Activated CD4-positive, alpha-beta T cell treated with anti-CD3 and anti-CD28 coated beads for 1 hour (primary cell): ENCODE measurements at regions not wholly inside any gene's neighbourhood (a gene's known extent, or its start where the extent isn't known, plus 50 kb on each side); places are given as distances from the start of the nearest gene placed in this dataset.

ENCODE experiments used
- DNase-seq: peaks from one replicate; pipeline ENCODE4 v3.0.0-alpha.2; 2020

DNA sequence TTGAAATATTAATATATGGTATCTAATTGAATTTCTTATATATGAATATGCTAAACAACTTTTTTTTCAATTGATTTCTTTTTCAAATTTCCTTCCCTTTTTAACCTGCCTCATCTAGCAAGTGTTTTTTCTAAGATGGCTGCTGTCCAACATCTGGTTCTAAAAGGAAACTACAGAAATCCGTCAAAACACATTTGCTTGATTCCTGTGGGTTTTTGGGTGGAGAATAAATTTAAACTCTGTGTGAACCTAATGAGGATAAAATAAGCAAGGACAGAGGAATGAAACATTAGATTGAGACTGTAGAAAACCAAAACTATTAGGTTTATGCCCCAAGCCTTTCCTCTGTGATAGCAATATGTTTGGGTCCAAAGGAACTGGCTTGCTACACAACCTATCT is 75.5 kb upstream of the STARD3NL start:
- no peak for DNase-seq

DNA sequence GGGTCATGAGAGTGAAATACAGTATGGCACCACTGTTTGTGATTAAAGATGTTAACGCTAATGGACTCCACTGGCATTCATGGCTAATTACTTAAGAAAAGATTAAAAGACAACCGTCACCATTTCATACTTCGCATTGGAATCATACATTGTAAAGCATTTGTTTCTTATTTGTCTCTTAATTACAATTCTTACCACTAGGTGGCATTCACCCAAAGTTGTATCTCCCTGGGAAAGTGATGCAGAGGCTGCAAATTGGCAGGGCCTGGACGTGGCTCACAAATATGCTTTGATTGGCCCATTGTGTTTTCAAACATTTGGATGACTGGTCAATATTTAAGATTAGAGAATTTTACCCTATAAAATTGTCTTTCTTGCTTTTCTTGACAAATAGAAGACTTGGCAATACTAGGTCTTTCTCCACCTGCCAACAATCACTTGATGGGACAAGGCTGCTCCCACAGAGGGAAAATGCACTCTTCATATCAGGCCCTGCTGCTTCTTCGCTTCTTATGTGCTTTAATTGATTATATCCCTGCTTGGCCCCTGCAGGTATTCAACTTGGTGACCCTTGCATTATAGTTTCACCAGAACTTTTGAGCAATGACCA is 72.1 kb upstream of the STARD3NL start:
- no peak for DNase-seq

DNA sequence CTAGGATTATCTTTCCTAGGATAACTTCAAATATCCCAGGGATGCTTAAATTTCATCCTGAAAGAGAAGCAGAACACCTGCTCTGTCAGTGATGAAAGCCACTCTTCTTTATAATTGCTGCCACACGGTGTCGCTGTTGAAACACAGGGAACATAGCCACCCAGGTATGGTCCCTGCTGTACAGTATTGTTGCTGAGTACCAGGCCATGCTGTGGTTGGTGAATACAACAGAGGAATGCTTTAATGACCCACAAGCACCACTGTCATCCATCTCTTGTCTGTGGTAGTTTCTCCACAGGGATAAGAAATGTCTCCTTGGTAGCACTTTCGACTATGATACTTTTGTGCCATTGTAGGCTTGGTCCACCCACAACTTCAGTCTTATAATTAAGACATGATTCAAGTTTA is 70.6 kb upstream of the STARD3NL start:
- DNase-seq: peak; percentile 37

DNA sequence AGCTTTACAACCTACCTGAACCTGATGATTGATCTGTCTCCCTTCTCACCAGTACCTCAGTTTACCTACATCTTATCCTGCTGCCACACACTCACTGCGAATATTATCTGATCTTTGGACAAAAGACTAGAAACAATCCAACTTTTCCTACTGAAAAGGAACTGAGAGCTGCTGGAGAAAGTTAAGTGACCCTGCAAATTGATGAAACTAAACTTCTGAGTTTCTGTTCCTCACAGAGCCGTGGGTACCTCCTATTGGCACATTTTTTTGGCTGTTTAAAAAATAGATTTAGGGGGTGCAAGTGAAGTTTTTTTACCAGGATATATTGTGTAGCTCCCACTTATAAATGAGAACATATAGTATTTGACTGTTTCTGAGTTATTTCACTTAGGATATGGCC is 66.0 kb upstream of the STARD3NL start:
- DNase-seq: no peak

DNA sequence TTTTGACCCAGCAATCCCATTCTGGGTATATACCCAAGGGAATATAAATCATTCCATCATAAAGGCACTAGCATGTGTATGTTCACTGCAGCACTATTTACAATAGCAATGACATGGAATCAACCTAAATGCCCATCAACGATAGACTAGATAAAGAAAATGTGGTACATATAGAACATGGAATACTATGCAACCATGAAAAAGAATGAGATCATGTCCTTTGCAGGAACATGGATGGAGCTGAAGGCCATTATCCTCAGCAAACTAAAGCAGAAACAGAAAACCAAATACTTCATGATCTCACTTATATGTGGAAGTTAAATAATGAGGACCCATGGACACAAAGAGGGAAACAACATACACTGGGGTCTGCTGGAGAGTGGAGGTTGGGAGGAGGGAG is 58.0 kb upstream of the STARD3NL start:
- no peak for DNase-seq

DNA sequence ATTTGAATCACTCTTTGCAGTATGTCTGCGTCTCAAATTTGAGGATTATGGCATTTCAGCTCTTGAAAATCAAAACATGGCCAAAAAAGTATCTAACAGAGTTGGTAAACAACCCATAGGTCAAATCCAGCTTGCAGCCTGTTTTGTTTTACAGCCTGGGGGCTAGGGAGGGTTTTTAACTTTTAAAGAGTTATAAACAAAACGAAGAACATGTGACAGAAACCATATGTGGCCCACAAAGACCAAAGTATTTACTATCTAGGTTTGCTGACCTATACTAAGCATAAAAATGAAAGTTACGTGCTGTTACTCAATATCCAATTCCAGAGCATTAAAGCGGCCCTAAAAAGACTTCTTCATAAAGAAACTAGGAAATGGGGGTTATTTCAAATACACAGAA is 55.5 kb upstream of the STARD3NL start:
- DNase-seq: no peak

DNA sequence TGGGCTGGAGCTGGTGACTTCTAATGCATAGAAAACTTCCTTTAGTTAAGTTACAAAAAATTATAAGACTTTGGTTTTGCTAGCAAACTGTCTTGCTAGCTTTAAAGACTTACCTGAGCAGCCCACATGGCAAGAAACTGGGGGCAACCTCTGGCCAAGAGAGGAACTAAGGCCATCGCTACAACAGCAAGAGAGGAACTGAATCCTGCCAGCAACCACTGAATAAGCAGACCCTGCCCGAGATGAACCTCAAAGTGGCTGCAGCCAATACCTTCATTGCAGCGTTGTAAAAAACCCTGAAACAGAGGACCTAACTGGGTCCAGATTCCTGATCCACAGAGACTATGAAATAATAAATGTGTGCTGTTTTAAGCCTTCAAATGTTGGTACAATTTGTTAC is 54.6 kb upstream of the STARD3NL start:
- DNase-seq: no peak

DNA sequence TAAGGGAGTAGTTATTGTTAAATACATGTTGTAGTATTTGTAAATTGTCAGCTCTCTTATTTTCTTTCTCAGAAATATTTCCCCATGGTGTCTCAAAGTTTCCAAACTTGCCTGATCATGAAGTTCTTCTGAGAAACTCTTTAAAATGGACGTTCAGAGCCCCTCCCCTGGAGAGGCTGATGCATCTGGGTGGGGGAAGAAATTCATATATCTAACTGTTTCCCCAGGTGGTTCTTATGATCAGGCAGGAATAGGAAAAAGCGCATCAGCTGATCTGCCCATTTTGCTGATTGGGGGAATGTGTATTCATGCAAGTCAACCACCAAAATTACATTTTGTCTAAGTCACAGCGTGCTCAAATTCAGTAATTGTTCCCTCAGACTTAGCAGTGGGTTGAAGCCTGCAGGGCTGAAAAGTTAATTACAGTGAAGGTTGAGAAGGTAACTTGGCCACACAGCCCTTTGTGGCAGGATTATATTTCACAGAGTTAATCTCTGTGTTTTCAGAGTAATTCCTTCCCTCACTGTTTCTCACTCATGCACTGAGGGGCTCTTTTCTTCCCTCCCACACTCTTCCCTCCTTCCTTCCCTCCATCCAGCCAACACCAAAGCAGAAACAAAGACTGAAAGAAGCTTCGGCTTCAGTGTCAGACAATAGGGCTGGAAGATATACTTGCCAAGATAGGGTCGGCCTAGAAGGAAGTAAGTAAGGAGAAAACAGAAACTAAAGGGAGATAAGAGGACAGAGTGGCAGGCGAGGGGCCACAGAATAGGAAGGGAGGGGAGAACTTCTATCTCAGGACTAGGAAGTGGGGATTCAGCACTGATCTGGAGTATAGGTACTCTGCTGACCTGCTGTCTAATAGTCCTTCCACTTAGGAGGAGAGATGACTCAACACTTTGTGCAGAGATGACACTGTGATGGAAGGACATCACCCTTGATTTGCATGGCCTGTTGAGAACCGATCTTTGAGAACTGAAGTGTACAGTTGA is 50.5 kb upstream of the STARD3NL start:
- DNase-seq: no peak
